ENCODE measurements at regions not wholly inside any gene's neighbourhood (a gene's known extent, or its start where the extent isn't known, plus 50 kb on each side); places are given as distances from the start of the nearest gene placed in this dataset.

DNA sequence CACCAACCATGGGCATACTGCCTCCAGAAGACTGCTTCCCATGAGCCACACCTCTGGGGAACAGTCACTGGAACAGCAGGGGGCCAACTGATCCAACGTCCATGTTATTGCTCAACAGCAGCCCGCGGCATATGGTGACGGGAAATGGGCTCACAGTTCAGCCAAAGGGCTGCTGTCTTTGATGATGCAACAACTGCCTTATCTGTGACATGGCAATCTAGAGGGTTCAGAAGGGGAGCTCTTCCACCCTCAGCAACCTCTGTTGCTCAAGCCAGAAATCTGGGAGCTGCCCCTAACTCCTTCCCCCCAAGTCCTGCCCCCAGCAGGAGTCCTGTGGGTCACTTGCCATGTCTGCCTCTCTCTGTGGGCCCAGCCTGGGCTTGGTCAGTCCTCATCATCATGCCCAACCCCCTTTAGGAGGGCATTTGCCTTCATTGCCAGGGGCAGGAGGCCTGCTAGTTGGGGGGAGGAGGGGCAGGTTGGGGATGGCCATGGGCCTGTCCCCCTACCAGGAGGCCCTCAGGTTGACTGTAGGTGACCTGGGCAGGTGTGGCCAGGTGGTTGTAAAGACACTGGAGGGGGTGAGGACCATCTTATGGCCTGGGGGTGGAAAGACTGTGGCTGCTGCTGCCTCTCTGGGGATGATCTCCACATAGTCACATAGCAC, 212.9 kb downstream of the CYP26B1 start (continued):
- TF ChIP-seq, protein P1, sequence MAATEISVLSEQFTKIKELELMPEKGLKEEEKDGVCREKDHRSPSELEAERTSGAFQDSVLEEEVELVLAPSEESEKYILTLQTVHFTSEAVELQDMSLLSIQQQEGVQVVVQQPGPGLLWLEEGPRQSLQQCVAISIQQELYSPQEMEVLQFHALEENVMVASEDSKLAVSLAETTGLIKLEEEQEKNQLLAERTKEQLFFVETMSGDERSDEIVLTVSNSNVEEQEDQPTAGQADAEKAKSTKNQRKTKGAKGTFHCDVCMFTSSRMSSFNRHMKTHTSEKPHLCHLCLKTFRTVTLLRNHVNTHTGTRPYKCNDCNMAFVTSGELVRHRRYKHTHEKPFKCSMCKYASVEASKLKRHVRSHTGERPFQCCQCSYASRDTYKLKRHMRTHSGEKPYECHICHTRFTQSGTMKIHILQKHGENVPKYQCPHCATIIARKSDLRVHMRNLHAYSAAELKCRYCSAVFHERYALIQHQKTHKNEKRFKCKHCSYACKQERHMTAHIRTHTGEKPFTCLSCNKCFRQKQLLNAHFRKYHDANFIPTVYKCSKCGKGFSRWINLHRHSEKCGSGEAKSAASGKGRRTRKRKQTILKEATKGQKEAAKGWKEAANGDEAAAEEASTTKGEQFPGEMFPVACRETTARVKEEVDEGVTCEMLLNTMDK (IDR thresholded peaks at IDR 0.05; ENCODE audit: borderline replicate concordance, insufficient read depth, low read depth, low read length, poor library complexity, severe bottlenecking), result no peak

DNA sequence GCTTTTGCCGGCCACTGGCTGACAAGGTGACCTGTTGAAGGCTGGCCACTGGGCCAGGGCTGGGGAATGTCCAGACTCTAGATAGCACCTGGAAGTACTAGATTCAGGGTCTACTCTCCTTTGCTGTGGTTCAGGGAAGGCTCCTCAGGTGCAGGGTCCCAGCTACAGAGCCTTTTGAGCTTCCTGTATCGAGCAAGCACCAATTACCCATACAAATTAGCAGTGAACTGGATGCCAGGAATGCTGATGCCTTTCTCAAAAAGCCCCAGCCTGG, 213.4 kb downstream of the CYP26B1 start:
- FAIRE-seq, result no peak
- Histone ChIP-seq H3K27me3 (ENCODE audit: control insufficient read depth in 2 of 2, insufficient read depth in 2 of 2, low read length in 2 of 2) (peaks cover 0 to under 1% of the 10 kb centered on the region in 2 experiments; a peak in 2 of 5 replicates), H3K27ac (ENCODE audit: extremely low read depth, low read depth, low read length) (no peak overlapping the region), H4K20me1 (replicated peaks; ENCODE audit: control insufficient read depth, insufficient read depth, low read length) (no peaks in the 10 kb centered on the region), H3K9ac (ENCODE audit: insufficient read depth in 1 of 2, low read depth in 2 of 2, low read length in 2 of 2) (no peak overlapping the region), H2AFZ (ENCODE audit: low read depth, low read length) (no peak overlapping the region), H3K79me2 (ENCODE audit: control insufficient read depth, insufficient read depth, low read length) (no peaks in the 10 kb centered on the region), H3K4me3 (no peak overlapping the region), H3K36me3 (ENCODE audit: control insufficient read depth, insufficient read depth, low read length) (no peaks in the 10 kb centered on the region), H3K9me1 (ENCODE audit: control insufficient read depth, insufficient read depth, low read length) (no peaks in the 10 kb centered on the region), H3K4me2 (ENCODE audit: insufficient read depth, low read length) (no peak overlapping the region), H3K4me1 (replicated peaks in 1 of 2; ENCODE audit: control insufficient read depth in 2 of 2, insufficient read depth in 2 of 2, low read length in 2 of 2) (peaks cover 0 to 8% of the 10 kb centered on the region in 2 experiments; a peak in 3 of 5 replicates), H3K9me3 (replicated peaks; ENCODE audit: control insufficient read depth, insufficient read depth, low read depth, low read length) (no peaks in the 10 kb centered on the region)
- no TSS peak for BruUV-seq (replicated peaks)
- POLR2A ChIA-PET, result interaction anchor here (0.6 kb wide), 1 partner anchor 25 kb away, joined by 3 read pairs; no protein-coding TSS in a partner anchor
- in situ Hi-C loops (cut with MboI) (no loop called here), intact Hi-C loops (cut with micrococcal nuclease) (no loop called here)
- CTCF ChIA-PET (ENCODE audit: low intra/inter-chr PET ratio), result no interaction called here
- 0 out of 2 replicates have a peak, but pooled peaks have one; percentile 3 for TF ChIP-seq ZNF766 (CRISPR knock-in tag; conservative IDR thresholded peaks at IDR 0.05)
- TF ChIP-seq, protein P2, sequence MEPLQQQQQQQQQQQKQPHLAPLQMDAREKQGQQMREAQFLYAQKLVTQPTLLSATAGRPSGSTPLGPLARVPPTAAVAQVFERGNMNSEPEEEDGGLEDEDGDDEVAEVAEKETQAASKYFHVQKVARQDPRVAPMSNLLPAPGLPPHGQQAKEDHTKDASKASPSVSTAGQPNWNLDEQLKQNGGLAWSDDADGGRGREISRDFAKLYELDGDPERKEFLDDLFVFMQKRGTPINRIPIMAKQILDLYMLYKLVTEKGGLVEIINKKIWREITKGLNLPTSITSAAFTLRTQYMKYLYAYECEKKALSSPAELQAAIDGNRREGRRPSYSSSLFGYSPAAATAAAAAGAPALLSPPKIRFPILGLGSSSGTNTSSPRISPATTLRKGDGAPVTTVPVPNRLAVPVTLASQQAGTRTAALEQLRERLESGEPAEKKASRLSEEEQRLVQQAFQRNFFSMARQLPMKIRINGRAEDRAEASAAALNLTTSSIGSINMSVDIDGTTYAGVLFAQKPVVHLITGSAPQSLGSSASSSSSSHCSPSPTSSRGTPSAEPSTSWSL (CRISPR knock-in tag; IDR thresholded peaks at IDR 0.05; ENCODE audit: borderline replicate concordance), result no peak
- WGBS (ENCODE audit: insufficient coverage, low coverage, missing lambda C conversion rate), result 61% methylated on average over 2 of the region's 2 CpGs
- no peak for ATAC-seq
- DNase-seq (ENCODE audit: extremely low read depth in 1 of 4, low spot score in 3 of 4), result peak in 1 of 4 experiments; percentile 1

Data from K562 (cell line).